Ishikawa (cell line): ENCODE measurements at regions not wholly inside any gene's neighbourhood (a gene's known extent, or its start where the extent isn't known, plus 50 kb on each side); places are given as distances from the start of the nearest gene placed in this dataset.

Experiments
- CEBPB ChIP-seq: IDR thresholded peaks from 2 replicates; pipeline ENCODE4 v1.6.1; 2012
- CREB1 ChIP-seq: IDR thresholded peaks from 2 replicates; pipeline ENCODE4 v1.6.1; 2012; ENCODE audit warnings: low read depth
- EGR1 ChIP-seq: IDR thresholded peaks from 2 replicates; pipeline ENCODE4 v1.6.1; 2012
- EP300 ChIP-seq: IDR thresholded peaks from 2 replicates; pipeline ENCODE4 v1.6.1; 2012; ENCODE audit warnings: borderline replicate concordance
- NFIC ChIP-seq: IDR thresholded peaks from 2 replicates; pipeline ENCODE4 v1.6.1; 2012
- RAD21 ChIP-seq: IDR thresholded peaks from 2 replicates; pipeline ENCODE4 v1.6.1; 2012; ENCODE audit warnings: low read depth
- REST ChIP-seq: IDR thresholded peaks from 2 replicates; pipeline ENCODE4 v1.6.1; 2012; ENCODE audit warnings: low read depth, mild to moderate bottlenecking
- TAF1 ChIP-seq: IDR thresholded peaks from 2 replicates; pipeline ENCODE4 v1.6.1; 2012; ENCODE audit warnings: low read depth, mild to moderate bottlenecking
- TCF12 ChIP-seq: IDR thresholded peaks from 2 replicates; pipeline ENCODE4 v1.6.1; 2012; ENCODE audit warnings: low read depth
- TEAD4 ChIP-seq: IDR thresholded peaks from 2 replicates; pipeline ENCODE4 v1.6.1; 2012
- YY1 ChIP-seq: IDR thresholded peaks from 2 replicates; pipeline ENCODE4 v1.6.1; 2012; ENCODE audit warnings: low read depth
- ZBTB7A ChIP-seq: IDR thresholded peaks from 2 replicates; pipeline ENCODE4 v1.6.1; 2012; ENCODE audit warnings: low read depth
- TF ChIP-seq, protein P1 (sequence below): IDR thresholded peaks from 2 replicates; pipeline ENCODE4 v1.6.1; 2012
- TF ChIP-seq, protein P2 (sequence below): IDR thresholded peaks from 2 replicates; pipeline ENCODE4 v1.6.1; 2012

DNA sequence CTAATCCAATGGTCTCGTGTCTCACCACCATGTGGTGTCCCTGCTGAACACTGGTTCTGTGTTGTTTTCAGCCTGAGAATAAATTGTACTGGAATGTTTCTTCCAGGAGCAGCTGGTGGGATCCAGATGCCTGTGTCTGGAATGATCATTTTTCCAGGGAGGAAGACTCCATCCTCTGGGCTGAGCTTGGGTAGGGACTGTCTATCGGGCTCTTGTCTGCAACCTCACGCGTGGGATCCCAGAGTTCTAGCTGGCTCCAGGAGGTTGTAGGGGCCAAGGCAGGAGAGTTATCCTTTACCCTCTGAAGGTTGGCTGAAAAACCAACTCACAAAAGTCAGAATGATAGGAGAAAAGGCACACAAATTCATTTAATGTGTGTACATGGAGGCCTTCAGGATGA, 144.1 kb upstream of the B3GAT1 start:
- no peak for TF ChIP-seq EP300
- TF ChIP-seq CEBPB: no peak
- TF ChIP-seq EGR1: no peak
- TF ChIP-seq NFIC: no peak
- TF ChIP-seq TEAD4: no peak
- TF ChIP-seq, protein P1, sequence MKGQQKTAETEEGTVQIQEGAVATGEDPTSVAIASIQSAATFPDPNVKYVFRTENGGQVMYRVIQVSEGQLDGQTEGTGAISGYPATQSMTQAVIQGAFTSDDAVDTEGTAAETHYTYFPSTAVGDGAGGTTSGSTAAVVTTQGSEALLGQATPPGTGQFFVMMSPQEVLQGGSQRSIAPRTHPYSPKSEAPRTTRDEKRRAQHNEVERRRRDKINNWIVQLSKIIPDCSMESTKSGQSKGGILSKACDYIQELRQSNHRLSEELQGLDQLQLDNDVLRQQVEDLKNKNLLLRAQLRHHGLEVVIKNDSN: no peak
- TF ChIP-seq, protein P2, sequence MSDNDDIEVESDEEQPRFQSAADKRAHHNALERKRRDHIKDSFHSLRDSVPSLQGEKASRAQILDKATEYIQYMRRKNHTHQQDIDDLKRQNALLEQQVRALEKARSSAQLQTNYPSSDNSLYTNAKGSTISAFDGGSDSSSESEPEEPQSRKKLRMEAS: no peak
- TF ChIP-seq RAD21: no peak
- no peak for TF ChIP-seq TCF12
- TF ChIP-seq CREB1: no peak
- no peak for TF ChIP-seq TAF1
- no peak for TF ChIP-seq REST
- no peak for TF ChIP-seq YY1
- no peak for TF ChIP-seq ZBTB7A
